SK-N-SH (cell line): ENCODE measurements at regions not wholly inside any gene's neighbourhood (a gene's known extent, or its start where the extent isn't known, plus 50 kb on each side); places are given as distances from the start of the nearest gene placed in this dataset.
"Not testable (repeated sequence)": the region's sequence is repeated elsewhere in the genome, so short reads cannot be mapped to it uniquely, and the experiment has no call there.

Source experiments
- CTCF ChIP-seq: fragments of 200-600 bp; sonication (generic); IDR thresholded peaks from 2 replicates; pipeline ENCODE4 v1.6.1; 2017; ENCODE audit warnings: antibody characterized with exemption, mild to moderate bottlenecking, moderate library complexity
- JUND ChIP-seq: IDR thresholded peaks from 2 replicates; pipeline ENCODE4 v1.4.0; 2012
- POLR2AphosphoS5 ChIP-seq: IDR thresholded peaks from 2 replicates; pipeline ENCODE4 v1.6.1; 2012; ENCODE audit warnings: low read depth, low read length
- RAD21 ChIP-seq: IDR thresholded peaks from 2 replicates; pipeline ENCODE4 v1.6.1; 2012; ENCODE audit warnings: mild to moderate bottlenecking, low read length
- TAF1 ChIP-seq: IDR thresholded peaks from 2 replicates; pipeline ENCODE4 v1.6.1; 2012; ENCODE audit warnings: low read depth, mild to moderate bottlenecking, low read length, moderate library complexity, borderline replicate concordance

GRCh38 chr9:38967866-38968265, 247.9 kb upstream of the FAM240B start:
- TF ChIP-seq CTCF, POLR2AphosphoS5, RAD21, JUND, TAF1: not testable (repeated sequence)
